ENCODE measurements at regions not wholly inside any gene's neighbourhood (a gene's known extent, or its start where the extent isn't known, plus 50 kb on each side); places are given as distances from the start of the nearest gene placed in this dataset.

DNA sequence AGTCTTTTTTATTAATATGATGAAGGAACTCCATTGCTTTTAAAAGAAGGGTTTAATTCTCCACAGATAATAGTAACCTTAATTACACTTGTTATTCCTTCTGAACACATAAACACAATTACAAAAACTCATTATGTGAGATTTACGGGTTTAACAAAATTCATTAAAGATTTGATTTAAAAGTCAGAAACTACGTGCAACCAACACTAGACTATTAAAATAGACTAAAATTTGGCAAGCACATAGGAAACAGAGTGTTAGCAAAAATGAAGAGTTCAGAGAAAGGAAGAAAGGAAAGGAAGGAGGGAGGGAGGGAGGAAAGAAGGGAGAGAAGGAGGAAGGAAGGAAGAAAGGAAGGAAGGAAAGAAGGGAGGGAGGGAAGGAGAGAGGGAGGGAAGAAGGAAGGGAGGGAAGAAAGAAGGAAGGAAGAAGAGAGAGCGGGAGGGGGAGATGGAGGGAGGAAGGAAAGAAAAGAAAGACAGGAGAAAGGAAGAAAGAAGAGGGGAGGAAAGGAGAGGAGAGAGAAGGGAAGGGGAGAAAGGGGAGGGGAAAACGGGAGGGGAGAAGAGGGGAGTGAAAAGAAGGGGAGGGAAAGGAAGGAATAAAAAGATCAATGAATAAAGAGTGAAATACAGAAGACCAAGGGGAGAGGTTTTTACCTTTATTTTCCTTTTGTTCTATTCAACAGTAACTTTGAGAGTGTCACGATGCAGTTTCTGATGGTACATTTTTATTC lies 123.4 kb upstream of the LYPLAL1 start:
- TF ChIP-seq, protein P1, sequence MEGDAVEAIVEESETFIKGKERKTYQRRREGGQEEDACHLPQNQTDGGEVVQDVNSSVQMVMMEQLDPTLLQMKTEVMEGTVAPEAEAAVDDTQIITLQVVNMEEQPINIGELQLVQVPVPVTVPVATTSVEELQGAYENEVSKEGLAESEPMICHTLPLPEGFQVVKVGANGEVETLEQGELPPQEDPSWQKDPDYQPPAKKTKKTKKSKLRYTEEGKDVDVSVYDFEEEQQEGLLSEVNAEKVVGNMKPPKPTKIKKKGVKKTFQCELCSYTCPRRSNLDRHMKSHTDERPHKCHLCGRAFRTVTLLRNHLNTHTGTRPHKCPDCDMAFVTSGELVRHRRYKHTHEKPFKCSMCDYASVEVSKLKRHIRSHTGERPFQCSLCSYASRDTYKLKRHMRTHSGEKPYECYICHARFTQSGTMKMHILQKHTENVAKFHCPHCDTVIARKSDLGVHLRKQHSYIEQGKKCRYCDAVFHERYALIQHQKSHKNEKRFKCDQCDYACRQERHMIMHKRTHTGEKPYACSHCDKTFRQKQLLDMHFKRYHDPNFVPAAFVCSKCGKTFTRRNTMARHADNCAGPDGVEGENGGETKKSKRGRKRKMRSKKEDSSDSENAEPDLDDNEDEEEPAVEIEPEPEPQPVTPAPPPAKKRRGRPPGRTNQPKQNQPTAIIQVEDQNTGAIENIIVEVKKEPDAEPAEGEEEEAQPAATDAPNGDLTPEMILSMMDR (conservative IDR thresholded peaks at IDR 0.05 in 1 of 2, IDR thresholded peaks at IDR 0.05 in 1 of 2; ENCODE audit: low read depth in 1 of 2, low read length in 2 of 2): no peak
- TF ChIP-seq EZH2 (IDR thresholded peaks at IDR 0.05; ENCODE audit: low read length, missing control alignments): no peak
